OCI-LY7 (cell line): ENCODE measurements at regions not wholly inside any gene's neighbourhood (a gene's known extent, or its start where the extent isn't known, plus 50 kb on each side); places are given as distances from the start of the nearest gene placed in this dataset.

Experiments used
- CTCF ChIP-seq: fragments of 200-600 bp; sonication (generic); conservative IDR thresholded peaks from 2 replicates; pipeline ENCODE4 v1.5.1; 2014; ENCODE audit warnings: mild to moderate bottlenecking, antibody characterized with exemption, low read length, moderate library complexity, mixed read lengths
- EZH2phosphoT487 ChIP-seq: fragments of 200-600 bp; sonication (generic); IDR thresholded peaks from 2 replicates; pipeline ENCODE4 v1.6.1; 2018; ENCODE audit warnings: low read depth, borderline replicate concordance, mild to moderate bottlenecking, mixed run types, antibody characterized with exemption, low read length, moderate library complexity, mixed read lengths

DNA sequence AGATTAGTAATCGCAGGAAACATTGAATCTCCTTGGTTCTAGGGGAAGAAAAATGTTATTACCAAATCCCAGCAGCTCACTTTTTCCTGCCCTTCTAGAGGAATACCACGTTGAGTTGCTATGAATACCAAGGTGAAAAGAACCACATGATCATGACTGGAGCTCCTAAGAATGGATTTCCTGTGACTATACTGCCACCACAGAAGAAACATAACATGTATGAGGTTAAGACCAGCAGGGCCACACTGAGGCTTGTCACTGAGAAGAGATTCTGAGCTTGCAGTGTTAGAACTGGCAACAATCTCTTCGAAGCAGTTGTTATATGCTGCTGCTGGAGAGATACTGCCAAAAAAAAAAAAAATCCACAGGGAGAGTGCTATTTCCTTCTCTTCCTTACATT, 1235.3 kb downstream of the FSTL5 start:
- TF ChIP-seq CTCF = no peak
- no peak for TF ChIP-seq EZH2phosphoT487
